Mucosa of descending colon (tissue), 3 donors: ENCODE measurements at regions not wholly inside any gene's neighbourhood (a gene's known extent, or its start where the extent isn't known, plus 50 kb on each side); places are given as distances from the start of the nearest gene placed in this dataset.

ENCODE experiments used
- ATAC-seq: fragments of 200-7000 bp; cut with Tn5 transposase; one replicate; pipeline ENCODE4 v1.9.1; 2020; ENCODE audit warnings: mild to moderate bottlenecking, moderate library complexity
- DNase-seq, 3 donors: peaks; one replicate each; pipeline ENCODE4 v3.0.0-alpha.2; 2020
- H3K36me3 ChIP-seq: fragments of 200-600 bp; one replicate; pipeline ENCODE4 v1.8.0; 2021; ENCODE audit warnings: low read depth, mild to moderate bottlenecking
- H3K4me1 ChIP-seq: fragments of 200-600 bp; one replicate; pipeline ENCODE4 v1.8.0; 2021; ENCODE audit warnings: low read depth, mild to moderate bottlenecking
- H3K4me3 ChIP-seq: fragments of 200-600 bp; one replicate; pipeline ENCODE4 v1.8.0; 2021; ENCODE audit warnings: mild to moderate bottlenecking
- H3K9me3 ChIP-seq: fragments of 200-600 bp; one replicate; pipeline ENCODE4 v1.8.0; 2021; ENCODE audit warnings: mild to moderate bottlenecking
- CTCF ChIP-seq: fragments of 200-600 bp; IDR thresholded peaks from one replicate; pipeline ENCODE4 v1.8.0; 2022; ENCODE audit warnings: antibody characterized with exemption, mild to moderate bottlenecking
- intact Hi-C, 2 donors: fragments of 100-400 bp; cut with DNase I in 1 of 2; cut with micrococcal nuclease in 1 of 2; formaldehyde crosslinking; loops; one replicate each; pipeline versions ENCODE4 v1.11.0 to v1.11.1; 2022; cut with DNase I, micrococcal nuclease
- donor health status: DM: no; HTN: no; CAD: no; lungs with moderate emphysema.
- donor health status: DM: no; HTN: no; CAD: no.
- donor health status: DM: no; HTN: yes; CAD: no.

GRCh38 chr7:56174346-56174874 lies 58.2 kb upstream of the NUPR2 start:
- TF ChIP-seq CTCF: no peak
- Histone ChIP-seq H3K4me1 (no peaks in the 10 kb centered on the region), H3K4me3 (no peak overlapping the region), H3K9me3 (peaks cover 10% of the 10 kb centered on the region), H3K36me3 (no peaks in the 10 kb centered on the region)
- intact Hi-C loops: no loop called here
- ATAC-seq (no peak), DNase-seq (peak in 1 of 3 donors; percentile 43)
